GM18502 (cell line): ENCODE measurements at regions not wholly inside any gene's neighbourhood (a gene's known extent, or its start where the extent isn't known, plus 50 kb on each side); places are given as distances from the start of the nearest gene placed in this dataset.
"Not testable (repeated sequence)": the region's sequence is repeated elsewhere in the genome, so short reads cannot be mapped to it uniquely, and the experiment has no call there.

Source experiments
- ATAC-seq: cut with Tn5 transposase; IDR thresholded peaks from one replicate; pipeline ENCODE4 v1.9.1; 2021; ENCODE audit warnings: mild to moderate bottlenecking; ENCODE audit not compliant: unreplicated experiment, poor library complexity

DNA sequence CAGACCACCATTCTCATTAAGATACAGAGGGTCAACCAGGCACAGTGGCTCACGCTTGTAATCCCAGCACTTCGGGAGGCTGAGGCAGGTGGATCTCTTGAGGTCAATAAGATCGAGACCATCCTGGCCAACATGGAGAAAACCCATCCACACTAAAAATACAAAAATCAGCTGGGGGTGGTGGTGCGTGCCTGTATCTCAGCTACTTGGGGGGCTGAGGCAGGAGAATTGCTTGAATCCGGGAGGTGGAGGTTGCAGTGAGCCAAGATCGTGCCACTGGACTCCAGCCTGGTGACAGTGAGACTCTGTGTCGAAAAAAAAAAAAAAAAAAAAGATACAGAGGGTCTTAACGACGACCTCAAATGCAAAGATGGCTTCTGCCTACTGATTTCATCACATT is 320.4 kb downstream of the CYRIA start:
- not testable (repeated sequence) for ATAC-seq

GRCh38 chr2:16339206-16339605 is 326.4 kb downstream of the CYRIA start:
- ATAC-seq = no peak

DNA sequence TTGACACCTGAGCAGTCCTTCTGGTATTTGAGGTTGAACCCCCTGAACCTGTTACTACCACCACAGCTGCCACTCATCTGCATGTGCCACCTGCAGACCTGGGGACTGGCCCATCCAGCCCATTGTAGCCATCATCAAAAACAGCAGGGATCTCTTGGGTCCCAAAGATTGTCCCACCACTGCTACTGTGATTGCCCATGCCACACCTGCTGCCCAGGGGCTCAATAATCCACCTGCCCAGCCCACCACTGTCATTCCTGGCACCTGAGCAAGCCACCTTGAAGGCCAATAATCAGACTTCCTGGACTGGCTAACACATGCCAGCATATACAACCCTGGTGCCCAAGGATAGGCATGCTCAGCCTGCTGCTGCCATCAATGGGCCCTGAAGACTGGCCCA is 327.6 kb downstream of the CYRIA start:
- no peak for ATAC-seq

GRCh38 chr2:16336916-16337315 is 328.7 kb downstream of the CYRIA start:
- ATAC-seq = no peak

DNA sequence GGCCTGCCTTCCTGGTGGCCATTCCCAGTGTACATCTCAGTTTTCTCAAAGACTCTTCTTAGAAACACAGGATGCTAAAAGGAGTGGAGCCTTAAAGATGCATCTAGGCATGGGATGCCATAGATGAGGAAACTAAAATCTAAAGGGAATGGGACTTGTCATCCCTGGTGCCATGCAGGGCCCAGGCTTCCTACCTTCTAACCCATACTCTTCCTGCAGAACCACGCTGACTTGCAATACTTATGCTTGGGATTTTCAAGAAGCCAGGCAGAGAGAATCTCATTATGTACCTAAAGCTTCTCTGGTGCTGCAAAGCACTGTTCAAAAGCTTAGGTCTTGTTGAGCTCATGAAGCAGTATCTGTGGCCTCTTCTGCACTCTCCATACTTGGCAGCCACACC is 329.1 kb downstream of the CYRIA start:
- ATAC-seq = no peak

- no peak for ATAC-seq
These were observed 329.7 kb downstream of the CYRIA start for GRCh38 chr2:16335947-16336346.

- ATAC-seq = no peak
These were observed 330.1 kb downstream of the CYRIA start for GRCh38 chr2:16335604-16335930.

- ATAC-seq = no peak
These were observed 330.6 kb downstream of the CYRIA start for GRCh38 chr2:16334886-16335603.

DNA sequence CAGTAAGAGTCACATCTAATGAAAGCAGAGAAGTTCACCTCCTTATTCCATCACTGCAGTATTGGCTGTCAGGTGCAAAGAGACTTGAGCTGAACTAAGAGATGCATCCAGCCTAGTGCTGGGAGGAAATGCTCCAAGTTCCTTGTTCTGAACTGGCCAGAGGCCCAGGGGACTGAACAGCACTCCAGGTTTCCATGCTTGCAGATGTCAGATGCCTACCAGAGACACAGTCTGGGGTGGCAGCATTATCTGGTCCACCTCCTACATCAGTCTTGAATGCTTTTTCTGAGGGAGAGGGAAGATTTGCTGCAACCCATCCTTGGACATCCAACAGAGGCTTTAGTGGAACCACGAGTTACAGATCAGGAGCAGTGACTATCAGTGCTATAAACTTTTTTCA is 331.3 kb downstream of the CYRIA start:
- ATAC-seq = no peak

DNA sequence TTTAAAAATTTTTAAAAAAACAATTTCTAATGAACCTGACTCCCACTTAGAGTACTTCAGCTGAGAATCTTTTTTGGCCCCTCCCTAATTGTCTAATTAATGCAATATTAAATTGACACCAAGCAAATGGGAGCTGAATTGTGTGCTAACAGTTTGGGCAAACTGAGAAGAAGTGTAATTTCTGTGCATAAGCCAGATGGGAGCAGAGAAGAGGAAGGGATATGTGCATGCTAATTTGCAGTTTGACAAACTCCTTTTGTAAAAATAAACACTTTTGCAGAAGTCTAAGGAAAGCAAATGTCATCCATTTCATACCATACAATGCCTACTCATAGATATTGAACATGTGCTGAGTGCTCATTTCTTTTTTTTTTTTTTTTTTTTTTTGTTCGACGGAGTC is 332.0 kb downstream of the CYRIA start:
- ATAC-seq = no peak

- ATAC-seq = no peak
These were observed 332.7 kb downstream of the CYRIA start for GRCh38 chr2:16332681-16333557.

DNA sequence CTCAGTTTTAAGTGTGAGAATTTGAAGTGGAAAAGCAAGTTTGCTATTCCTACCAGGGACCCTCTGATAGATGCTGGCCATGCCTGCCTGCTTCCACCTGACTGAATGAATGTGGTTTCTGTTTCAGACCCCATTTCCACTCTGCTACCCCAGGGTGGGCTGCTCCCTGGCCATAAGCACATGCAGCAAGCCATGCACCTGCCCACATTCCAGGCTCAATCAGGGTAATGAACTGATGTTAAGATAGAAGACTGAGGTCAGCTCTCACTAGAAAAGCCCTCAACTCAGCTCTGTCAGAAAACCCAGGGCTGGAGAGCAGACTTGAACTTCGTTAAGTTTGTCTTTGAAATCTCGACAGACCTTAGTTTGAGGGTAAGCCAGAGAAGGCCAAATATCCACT is 333.9 kb downstream of the CYRIA start:
- ATAC-seq = no peak

DNA sequence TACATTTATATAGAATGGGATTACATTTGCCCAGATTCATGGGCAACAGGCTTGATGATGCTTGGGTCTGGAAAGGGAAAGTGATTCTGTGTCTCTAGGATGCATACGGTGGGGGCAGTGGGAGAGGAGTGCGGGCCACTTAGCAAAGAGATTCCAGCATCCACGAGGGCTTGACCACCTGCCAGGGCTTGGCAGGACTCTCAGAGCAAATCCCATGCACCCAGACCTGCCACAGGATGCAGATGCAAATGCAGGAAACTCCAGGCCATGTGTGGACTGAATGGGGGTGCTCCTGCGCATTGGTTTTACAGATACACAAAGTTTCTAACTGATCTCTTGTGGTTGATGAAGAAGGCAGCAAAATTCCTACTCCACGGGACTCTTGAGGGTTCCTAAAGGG is 334.7 kb downstream of the CYRIA start:
- ATAC-seq = no peak

GRCh38 chr2:16330571-16330970 is 335.1 kb downstream of the CYRIA start:
- ATAC-seq = no peak

DNA sequence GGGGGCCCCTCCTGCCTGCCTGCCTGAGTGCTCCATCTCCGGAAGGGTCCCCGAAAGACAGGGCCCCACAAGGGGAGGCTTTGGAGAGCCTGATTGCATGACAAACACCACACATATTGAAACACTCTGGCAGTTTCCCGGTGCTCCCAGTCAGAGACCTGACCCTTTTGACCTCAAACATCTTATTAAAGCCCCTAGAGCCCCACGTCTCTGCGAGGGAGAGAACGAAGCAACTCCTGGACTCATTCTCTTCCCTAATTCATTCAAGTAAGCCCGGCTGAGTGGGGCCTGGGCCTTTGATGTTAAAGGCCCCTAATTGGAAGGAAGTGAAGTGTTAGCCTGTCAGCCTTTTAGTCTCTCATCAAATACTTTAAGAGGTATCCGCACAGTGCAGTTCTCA is 335.6 kb downstream of the CYRIA start:
- no peak for ATAC-seq

DNA sequence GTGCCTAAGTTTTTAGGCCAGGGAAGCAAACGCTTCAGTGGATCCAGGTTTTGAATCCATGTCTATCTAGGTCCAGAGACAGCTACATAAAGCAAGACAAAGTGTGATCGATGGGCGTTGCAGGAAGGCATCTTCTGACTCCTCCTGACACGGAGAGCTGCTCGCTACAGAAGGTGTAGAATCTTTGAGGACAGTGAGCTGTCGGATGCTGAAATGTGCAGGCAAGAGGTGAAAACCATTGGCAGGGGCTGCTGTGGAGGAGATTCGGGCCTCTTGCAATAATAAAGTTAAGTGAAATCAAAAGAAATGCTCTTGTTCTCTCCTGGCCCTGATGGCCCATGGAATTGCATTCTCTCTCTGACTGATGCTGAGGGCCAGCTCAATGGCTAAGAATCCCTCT is 336.2 kb downstream of the CYRIA start:
- ATAC-seq = no peak

GRCh38 chr2:16328521-16329190 is 337.0 kb downstream of the CYRIA start:
- no peak for ATAC-seq

DNA sequence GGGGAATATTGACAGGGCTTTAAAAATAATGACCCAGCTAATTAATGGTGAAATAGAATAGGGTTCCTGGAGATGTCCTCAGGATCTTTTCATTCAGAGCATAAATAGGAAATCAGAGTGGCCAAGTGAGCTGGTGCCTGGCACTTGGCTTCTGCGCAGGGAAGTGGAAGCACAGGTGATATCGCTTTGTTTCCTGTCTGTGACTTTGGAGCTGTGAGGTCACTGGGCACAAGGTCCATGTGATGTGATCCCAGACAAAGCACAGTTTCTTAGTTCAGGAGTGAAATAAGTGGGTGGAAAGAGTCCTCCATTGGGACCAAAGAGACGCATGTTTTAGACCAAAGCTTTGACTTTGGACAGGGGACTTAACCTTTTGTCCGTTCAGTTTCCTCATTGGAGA is 338.3 kb downstream of the CYRIA start:
- no peak for ATAC-seq

- ATAC-seq = no peak
These were observed 338.8 kb downstream of the CYRIA start for GRCh38 chr2:16326711-16327300.

- no peak for ATAC-seq
These were observed 339.6 kb downstream of the CYRIA start for GRCh38 chr2:16325976-16326510.
